Common myeloid progenitor, CD34-positive (primary cell): ENCODE measurements at regions not wholly inside any gene's neighbourhood (a gene's known extent, or its start where the extent isn't known, plus 50 kb on each side); places are given as distances from the start of the nearest gene placed in this dataset.

ENCODE experiments used
- CTCF ChIA-PET: fragments of 350-600 bp; sonication (Branson Sonifier 250); formaldehyde crosslinking; loops from one replicate; lab custom pipeline; 2021; ENCODE audit warnings: antibody characterized with exemption; lab: Charles Lee
- POLR2A ChIA-PET: fragments of 350-600 bp; sonication (Branson Sonifier 250); formaldehyde crosslinking; loops from one replicate; lab custom pipeline; 2021; ENCODE audit warnings: antibody characterized with exemption; lab: Charles Lee
- DNase-seq, 3 donors: peaks; one replicate each; pipeline versions ENCODE4 v3.0.0 to v3.0.0-alpha.2; 2013
- H3K27ac ChIP-seq, 2 experiments: 1 replicate in 1 of 2; 2 replicates in 1 of 2; pipeline ENCODE4 v1.7.0; 2013; ENCODE audit warnings: inconsistent platforms in 2 of 2, low read length in 2 of 2, mild to moderate bottlenecking in 2 of 2, low read depth in 1 of 2, moderate library complexity in 1 of 2; ENCODE audit not compliant: severe bottlenecking in 2 of 2, insufficient read depth in 1 of 2, poor library complexity in 1 of 2
- H3K27me3 ChIP-seq, 5 experiments: replicated peaks in 2 of 5; 1 replicate in 3 of 5; 2 replicates in 2 of 5; pipeline versions ENCODE4 v1.6.1 to v1.7.0; 2013; ENCODE audit warnings: low read length in 4 of 5, mild to moderate bottlenecking in 2 of 5, moderate library complexity in 2 of 5, inconsistent platforms in 1 of 5; ENCODE audit not compliant: insufficient read depth in 5 of 5, control insufficient read depth in 4 of 5
- H3K36me3 ChIP-seq, 4 experiments: 1 replicate in 2 of 4; 2 replicates in 2 of 4; pipeline versions ENCODE4 v1.6.1 to v1.7.0; 2013; ENCODE audit warnings: low read length in 3 of 4, control low read depth in 1 of 4, mild to moderate bottlenecking in 1 of 4; ENCODE audit not compliant: control insufficient read depth in 4 of 4, insufficient read depth in 4 of 4
- H3K4me1 ChIP-seq, 4 experiments: 1 replicate in 3 of 4; 2 replicates in 1 of 4; pipeline versions ENCODE4 v1.6.1 to v1.7.1; 2013; ENCODE audit warnings: low read length in 3 of 4, mild to moderate bottlenecking in 3 of 4, control low read depth in 1 of 4, inconsistent platforms in 1 of 4, moderate library complexity in 1 of 4; ENCODE audit not compliant: control insufficient read depth in 4 of 4, insufficient read depth in 4 of 4; ENCODE audit errors: control extremely low read depth in 1 of 4
- H3K4me3 ChIP-seq, 7 experiments: 1 replicate in 4 of 7; 2 replicates in 3 of 7; pipeline versions ENCODE4 v1.5.1 to v1.7.0; 2013; ENCODE audit warnings: mild to moderate bottlenecking in 7 of 7, low read length in 6 of 7, moderate library complexity in 6 of 7, inconsistent platforms in 2 of 7, low read depth in 2 of 7, control low read depth in 1 of 7; ENCODE audit not compliant: insufficient read depth in 4 of 7, control insufficient read depth in 1 of 7; ENCODE audit errors: extremely low read depth in 1 of 7
- H3K9me3 ChIP-seq, 5 experiments: 1 replicate in 4 of 5; 2 replicates in 1 of 5; pipeline versions ENCODE4 v1.6.1 to v1.7.1; 2013; ENCODE audit warnings: low read length in 4 of 5, mild to moderate bottlenecking in 2 of 5, inconsistent platforms in 1 of 5, low read depth in 1 of 5, moderate library complexity in 1 of 5; ENCODE audit not compliant: control insufficient read depth in 4 of 5, insufficient read depth in 2 of 5; ENCODE audit errors: control extremely low read depth in 1 of 5
- WGBS: methylation state at CpG from one replicate; pipeline ENCODE4 v1.1.5; 2013; ENCODE audit not compliant: insufficient coverage; 5-methylcytosine and 5-hydroxymethylcytosine counted together

DNA sequence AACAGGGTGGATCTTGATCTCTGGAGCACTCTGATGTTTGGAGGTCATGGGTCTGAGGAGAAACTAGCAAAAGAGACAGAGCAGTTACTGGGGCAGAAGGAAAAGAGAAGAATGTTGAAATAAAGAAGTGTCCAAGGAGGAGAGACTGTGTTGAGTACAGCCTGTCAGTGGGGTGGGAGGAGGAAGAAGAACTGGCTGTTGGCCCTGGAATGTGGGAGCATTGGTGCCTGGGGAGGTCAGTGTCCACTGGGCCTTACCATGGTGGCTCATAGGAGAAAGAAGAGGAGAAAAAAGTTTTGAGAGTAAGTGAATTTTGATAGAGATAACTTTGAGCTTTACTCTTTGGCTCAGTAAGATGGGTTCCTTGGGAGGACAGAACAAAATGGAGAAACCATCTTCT lies 499.0 kb downstream of the TXNL1 start:
- ChIA-PET CTCF (no interaction called here), POLR2A (interaction anchor here (0.6 kb wide), 1 partner anchor 21 kb away, joined by 3 read pairs; no protein-coding TSS in a partner anchor)
- Histone ChIP-seq H3K4me1 (no peaks in the 10 kb centered on the region), H3K27ac (no peak overlapping the region), H3K36me3 (no peaks in the 10 kb centered on the region), H3K27me3 (no peaks in the 10 kb centered on the region), H3K4me3 (no peak overlapping the region), H3K9me3 (no peaks in the 10 kb centered on the region)
- no peak for DNase-seq

DNA sequence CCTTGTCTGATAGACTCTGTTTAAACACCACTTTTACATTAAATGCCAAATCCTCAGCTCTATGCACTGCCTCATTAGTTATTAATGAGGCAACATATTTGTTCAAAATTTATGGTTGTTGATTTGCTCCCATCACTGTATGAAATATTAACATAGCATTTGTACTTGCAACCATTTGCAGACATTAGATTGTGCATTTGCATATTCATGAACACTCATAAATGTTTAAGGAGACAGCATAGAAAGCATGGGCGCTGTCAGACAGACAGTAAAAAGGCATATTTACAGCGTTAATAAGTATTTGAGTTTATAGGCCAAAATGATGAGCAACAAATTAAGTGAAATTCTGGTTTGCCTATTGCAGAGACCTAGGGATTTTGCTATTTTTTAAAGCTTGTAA lies 502.3 kb downstream of the TXNL1 start:
- Histone ChIP-seq H3K27me3 (no peaks in the 10 kb centered on the region), H3K27ac (no peak overlapping the region), H3K36me3 (no peaks in the 10 kb centered on the region), H3K4me1 (no peaks in the 10 kb centered on the region), H3K9me3 (no peaks in the 10 kb centered on the region), H3K4me3 (no peak overlapping the region)
- DNase-seq: no peak
- WGBS: 100% methylated on average over 2 of the region's 2 CpGs
- POLR2A ChIA-PET: no interaction called here
- CTCF ChIA-PET: interaction anchor here (0.9 kb wide), 1 partner anchor 91 kb away, joined by 3 read pairs; no protein-coding TSS in a partner anchor

DNA sequence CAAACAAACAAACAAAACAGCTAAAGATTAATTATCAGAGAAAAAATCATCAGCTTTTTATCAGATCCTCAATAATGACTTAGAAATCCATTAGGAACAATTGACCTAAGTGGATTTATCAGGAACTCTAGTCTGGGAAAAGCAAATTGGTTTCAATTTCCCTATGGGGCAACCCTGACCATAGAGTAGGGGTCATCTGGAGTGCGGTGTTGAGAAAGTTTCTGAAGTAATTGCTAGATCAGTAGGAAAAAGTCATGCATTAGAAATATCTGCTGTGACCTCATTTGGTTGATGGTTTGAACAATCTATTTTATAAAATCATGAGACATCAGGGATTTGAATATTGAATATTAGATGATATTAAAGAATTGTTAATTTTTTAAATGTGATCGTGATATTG lies 507.9 kb downstream of the TXNL1 start:
- H3K27me3 ChIP-seq: no peaks in the 10 kb centered on the region
- CTCF ChIA-PET: no interaction called here
- H3K36me3 ChIP-seq: no peaks in the 10 kb centered on the region
- DNase-seq: no peak
- no peak overlapping the region for H3K4me3 ChIP-seq
- 100% methylated on average over 1 of the region's 2 CpGs for WGBS
- H3K9me3 ChIP-seq: no peaks in the 10 kb centered on the region
- peaks cover 0 to 5% (median 3%) of the 10 kb centered on the region in 4 experiments for H3K4me1 ChIP-seq
- H3K27ac ChIP-seq: no peak overlapping the region
- POLR2A ChIA-PET: no interaction called here

DNA sequence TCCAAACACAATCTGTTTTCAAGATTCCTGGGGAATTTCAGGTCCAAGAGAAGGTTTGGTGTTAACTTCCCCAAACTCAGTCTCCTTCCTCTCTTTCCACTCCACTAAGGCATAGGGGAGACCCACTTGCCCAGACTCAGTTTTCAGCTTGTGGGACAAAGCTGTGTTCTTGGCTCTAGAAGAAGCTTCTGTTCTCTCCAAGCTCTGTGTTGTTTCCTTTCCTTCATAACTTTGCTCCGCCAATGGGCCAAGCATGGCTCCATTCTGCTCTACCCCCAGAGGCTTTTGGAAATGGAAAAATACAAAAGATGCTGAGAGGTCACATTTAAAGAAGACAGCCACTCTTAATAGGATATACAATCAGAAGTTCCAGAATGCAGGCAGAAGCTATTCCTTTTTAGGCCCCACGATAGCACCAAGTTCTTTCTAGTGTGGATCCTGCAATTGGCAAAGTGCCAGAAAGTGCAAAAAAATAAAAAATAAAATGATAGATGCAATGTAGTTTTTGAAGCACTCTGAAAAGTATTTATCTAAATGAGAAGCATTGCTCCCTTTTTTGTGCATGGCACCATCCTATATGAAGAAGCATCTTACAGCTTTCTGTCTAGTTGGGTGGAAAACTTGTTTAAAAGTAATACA lies 510.1 kb downstream of the TXNL1 start:
- POLR2A ChIA-PET: interaction anchor here (0.6 kb wide), 1 partner anchor 409 kb away, joined by 3 read pairs; no protein-coding TSS in a partner anchor
- CTCF ChIA-PET: no interaction called here
- DNase-seq: no peak
- no CpG with 5 or more reads among the region's 2 CpGs for WGBS
- Histone ChIP-seq H3K27ac (no peak overlapping the region), H3K36me3 (no peaks in the 10 kb centered on the region), H3K27me3 (no peaks in the 10 kb centered on the region), H3K4me1 (peaks cover 0 to 5% (median 3%) of the 10 kb centered on the region in 4 experiments), H3K4me3 (no peak overlapping the region), H3K9me3 (no peaks in the 10 kb centered on the region)

DNA sequence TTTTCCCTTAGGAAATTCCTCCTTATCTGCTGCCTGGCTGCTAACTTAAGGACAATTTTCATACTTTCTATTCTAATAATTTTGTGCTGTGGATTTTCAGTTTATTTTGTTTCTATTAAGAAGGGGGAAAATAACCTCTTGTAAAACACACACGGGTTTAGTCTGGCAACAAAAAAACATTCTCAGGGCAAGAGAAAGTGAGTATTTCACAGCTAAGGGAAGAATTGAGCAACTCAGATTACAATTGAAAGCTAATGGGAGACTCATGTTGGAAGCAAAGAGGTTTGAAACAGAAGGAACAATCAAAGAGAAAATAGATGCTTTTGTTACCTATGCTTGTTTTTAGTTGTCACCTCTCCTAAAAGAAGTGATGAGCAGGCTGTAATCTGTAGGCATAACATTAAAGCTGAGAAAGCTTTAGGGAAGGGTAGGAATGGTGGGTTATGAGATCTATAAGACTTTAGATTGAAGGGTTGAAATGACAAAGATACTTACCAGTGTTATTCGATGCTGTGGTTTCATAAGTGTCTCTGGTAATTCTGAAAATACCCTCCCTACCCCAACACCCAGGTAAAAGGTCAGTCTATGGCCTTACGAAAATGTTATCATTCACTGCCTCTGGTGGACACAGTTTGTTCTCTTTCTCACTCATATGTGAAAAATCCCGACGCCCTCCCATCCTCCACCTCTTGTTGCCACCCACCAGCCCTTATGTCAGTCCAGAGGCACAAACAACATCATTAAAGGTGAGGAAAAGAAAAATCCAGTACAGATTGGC lies 510.9 kb downstream of the TXNL1 start:
- no peak for DNase-seq
- no peaks in the 10 kb centered on the region for H3K27me3 ChIP-seq
- CTCF ChIA-PET: no interaction called here
- H3K4me1 ChIP-seq: peaks cover 0 to 5% (median 3%) of the 10 kb centered on the region in 4 experiments
- 89% methylated on average over 3 of the region's 5 CpGs for WGBS
- H3K36me3 ChIP-seq: no peaks in the 10 kb centered on the region
- H3K9me3 ChIP-seq: no peaks in the 10 kb centered on the region
- H3K27ac ChIP-seq: no peak overlapping the region
- no peak overlapping the region for H3K4me3 ChIP-seq
- POLR2A ChIA-PET: interaction anchor here (0.6 kb wide), 1 partner anchor 410 kb away, joined by 3 read pairs; no protein-coding TSS in a partner anchor

DNA sequence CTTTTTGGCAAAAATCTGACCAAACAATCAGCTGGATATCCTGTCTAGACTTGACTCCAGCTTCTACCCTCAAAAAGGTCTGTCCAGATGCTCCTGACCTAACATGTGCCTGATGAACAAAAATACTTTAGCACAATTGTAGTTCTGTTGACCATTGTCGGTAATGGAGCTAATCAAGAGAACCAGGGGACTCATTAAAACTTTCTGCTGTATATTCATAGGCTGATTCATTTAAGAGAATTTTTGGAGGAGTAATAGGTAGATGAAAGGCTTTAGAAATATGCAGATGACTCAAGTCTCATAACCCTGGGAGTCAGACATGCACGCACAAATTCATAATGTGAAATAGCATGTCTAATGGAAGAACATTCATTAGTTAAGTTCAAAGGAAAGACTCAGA lies 514.2 kb downstream of the TXNL1 start:
- H3K4me3 ChIP-seq: no peak overlapping the region
- no peak for DNase-seq
- H3K9me3 ChIP-seq: no peaks in the 10 kb centered on the region
- no peaks in the 10 kb centered on the region for H3K36me3 ChIP-seq
- ChIA-PET POLR2A (no interaction called here), CTCF (no interaction called here)
- no peak overlapping the region for H3K27ac ChIP-seq
- H3K4me1 ChIP-seq: peaks cover 0 to 5% (median 3%) of the 10 kb centered on the region in 4 experiments
- no peaks in the 10 kb centered on the region for H3K27me3 ChIP-seq
- 100% methylated on average over 2 of the region's 2 CpGs for WGBS

DNA sequence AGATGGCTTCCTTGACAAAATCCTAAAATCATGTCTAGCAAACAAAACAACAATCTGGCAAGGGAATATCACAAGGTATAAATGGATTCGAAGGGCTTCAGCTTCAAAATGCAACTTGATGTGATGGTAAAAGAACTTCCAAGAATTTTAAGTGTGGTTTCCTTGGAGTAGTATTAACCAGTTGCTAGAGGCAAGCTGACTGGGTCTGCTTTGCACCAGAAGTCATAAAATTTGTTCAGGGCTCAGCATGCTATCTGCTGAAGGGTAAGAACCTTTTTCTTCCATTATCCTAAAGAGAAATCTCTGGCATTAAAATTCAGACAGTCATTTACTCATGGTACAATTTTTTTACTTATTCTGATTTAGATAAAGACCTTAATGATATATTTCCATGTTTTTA lies 516.7 kb downstream of the TXNL1 start:
- ChIA-PET CTCF (no interaction called here), POLR2A (no interaction called here)
- Histone ChIP-seq H3K27me3 (no peaks in the 10 kb centered on the region), H3K27ac (no peak overlapping the region), H3K36me3 (no peaks in the 10 kb centered on the region), H3K4me3 (no peak overlapping the region), H3K4me1 (peaks cover 0 to 2% (median 0%) of the 10 kb centered on the region in 4 experiments), H3K9me3 (no peaks in the 10 kb centered on the region)
- WGBS: 100% methylated on average over 1 of the region's 1 CpG
- no peak for DNase-seq
